Activated CD4-positive, alpha-beta T cell treated with anti-CD3 and anti-CD28 coated beads, Interleukin-2, Interleukin-4, amounts not matched to agents 100 ng/mL and 50 ng/mL, durations not matched to agents 16 hours and 8 hours (primary cell): ENCODE measurements at regions not wholly inside any gene's neighbourhood (a gene's known extent, or its start where the extent isn't known, plus 50 kb on each side); places are given as distances from the start of the nearest gene placed in this dataset.
"Not testable (repeated sequence)": the region's sequence is repeated elsewhere in the genome, so short reads cannot be mapped to it uniquely, and the experiment has no call there.

Experiments
- DNase-seq: peaks from one replicate; pipeline ENCODE4 v3.0.0-alpha.2; 2020; ENCODE audit warnings: low spot score

DNA sequence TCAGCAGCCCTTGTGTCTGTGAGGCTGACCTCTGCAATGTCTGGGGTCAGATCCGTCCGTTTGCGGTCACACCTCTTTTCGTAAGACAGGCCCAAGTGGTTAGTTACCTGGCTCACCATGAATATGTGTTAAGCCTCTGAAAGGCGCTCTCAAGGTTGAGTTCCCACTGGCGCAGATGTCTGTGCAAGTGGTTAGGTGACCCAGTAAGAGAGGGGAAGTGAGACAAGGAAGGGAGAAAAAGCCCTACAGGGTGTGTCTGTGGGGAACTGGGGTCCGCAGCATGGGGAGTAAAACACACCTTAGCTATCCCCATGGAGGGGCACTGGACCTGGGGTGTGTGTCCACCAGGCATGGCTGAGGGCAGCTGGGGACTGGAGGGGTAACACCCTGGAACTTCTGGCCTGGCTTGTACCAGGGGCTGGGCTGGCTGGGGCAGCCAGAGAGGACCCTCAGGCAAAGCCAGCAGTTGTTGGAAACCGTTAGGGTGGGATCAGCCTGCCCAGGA lies 391.6 kb upstream of the PROK2 start:
- no peak for DNase-seq

DNA sequence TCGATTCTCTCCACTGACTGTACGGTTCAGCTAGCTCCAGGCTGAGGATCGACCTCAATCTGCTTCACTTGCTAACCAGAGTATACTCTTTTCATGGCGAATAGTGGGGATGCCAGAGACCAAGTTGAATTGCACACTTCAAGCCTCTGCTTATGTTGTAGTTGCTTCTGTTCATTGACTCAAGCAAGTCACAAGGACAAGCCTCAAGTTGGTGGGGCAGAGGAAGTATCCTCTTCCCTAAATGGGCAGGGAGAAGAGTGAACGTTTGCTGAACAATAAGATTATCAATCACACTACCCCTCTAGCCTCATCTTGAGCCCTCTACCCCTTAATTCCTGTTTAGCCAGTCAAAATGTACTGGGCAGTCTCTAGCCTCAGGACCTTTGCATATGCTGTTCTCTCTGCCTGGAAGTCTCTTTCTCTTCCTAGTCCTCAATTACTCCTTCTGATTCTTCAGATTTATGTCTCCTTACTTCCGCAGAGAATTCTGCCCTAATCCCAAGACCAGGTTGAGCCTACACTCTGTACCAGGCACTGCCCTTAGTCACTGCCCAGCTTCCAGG lies 390.4 kb upstream of the PROK2 start:
- DNase-seq: no peak

DNA sequence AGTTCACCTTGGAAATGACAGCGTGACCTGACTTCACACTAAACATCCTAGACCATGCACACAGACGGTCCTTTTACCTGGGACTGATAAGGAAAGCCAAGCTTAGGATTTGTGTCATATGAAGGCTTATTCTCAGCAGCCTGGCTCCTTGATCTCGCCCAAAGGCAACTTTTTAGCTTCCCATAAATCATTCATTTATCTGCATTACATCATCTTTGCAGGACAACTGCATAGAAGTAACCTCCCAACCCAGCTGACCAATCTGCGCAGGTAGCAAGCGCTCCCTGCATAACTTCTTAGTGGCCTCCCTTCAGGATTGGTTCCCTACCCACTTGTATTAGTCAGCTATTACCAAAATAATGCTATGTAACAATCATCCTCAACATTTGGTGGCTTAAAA lies 389.9 kb upstream of the PROK2 start:
- DNase-seq: no peak

DNA sequence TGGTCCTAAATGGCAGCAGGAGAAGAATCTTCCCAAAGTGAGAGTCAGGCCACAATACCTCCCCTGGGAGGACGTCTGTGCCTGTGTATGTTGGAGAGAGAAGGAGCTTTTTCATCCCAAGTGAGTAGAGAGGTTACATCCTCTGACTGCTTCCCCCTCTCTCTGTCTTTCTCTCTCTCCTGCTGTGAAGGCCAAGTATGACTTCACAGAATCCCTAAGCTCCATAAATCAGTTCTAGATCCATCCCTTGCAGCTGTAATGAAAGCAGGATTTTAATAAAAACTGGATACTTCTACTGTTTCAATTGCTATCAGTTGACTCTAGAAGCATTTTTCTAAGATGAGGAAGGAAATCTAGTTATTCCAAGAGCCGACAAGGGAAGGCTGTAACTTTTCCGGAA lies 389.1 kb upstream of the PROK2 start:
- no peak for DNase-seq

DNA sequence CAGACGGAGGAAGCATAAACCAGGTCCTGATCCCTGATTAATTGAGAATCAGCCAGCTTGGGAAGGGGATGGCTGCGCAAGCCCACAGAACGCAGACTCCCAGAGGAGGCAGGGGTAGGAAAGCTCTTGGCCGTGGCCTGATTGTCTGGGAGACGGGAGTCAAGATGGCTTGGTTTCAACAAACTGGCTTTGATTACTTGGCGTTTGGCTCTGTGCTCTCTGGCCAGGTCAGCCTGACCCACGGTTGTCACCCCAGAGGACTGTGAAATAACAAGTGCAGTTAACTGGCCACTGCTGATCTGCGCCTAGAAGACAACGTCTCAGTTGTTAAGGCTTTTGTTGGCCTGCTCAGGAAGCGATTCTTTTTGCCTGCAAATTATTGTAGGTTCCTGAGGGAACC lies 387.0 kb upstream of the PROK2 start:
- no peak for DNase-seq

DNA sequence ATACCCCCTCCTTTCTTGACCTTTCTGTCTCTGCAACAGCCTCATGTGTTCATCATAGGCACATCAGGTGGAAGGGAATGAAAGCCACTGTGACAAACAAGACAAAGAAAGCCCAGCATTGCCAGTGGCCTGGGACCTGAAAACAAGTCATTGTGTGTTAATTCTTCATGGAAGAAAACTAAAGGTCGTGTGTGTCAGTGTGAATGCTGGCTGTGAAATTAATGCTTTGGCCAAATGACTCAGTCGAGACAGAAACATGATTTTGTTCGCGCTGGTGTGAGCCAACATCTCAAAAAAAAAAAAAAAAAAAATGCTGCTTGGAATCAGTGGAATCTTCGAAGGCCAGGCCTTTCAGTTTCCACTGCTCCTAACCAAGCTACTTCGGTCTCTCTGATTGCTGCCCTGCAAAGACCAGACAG lies 386.5 kb upstream of the PROK2 start:
- DNase-seq: no peak

DNA sequence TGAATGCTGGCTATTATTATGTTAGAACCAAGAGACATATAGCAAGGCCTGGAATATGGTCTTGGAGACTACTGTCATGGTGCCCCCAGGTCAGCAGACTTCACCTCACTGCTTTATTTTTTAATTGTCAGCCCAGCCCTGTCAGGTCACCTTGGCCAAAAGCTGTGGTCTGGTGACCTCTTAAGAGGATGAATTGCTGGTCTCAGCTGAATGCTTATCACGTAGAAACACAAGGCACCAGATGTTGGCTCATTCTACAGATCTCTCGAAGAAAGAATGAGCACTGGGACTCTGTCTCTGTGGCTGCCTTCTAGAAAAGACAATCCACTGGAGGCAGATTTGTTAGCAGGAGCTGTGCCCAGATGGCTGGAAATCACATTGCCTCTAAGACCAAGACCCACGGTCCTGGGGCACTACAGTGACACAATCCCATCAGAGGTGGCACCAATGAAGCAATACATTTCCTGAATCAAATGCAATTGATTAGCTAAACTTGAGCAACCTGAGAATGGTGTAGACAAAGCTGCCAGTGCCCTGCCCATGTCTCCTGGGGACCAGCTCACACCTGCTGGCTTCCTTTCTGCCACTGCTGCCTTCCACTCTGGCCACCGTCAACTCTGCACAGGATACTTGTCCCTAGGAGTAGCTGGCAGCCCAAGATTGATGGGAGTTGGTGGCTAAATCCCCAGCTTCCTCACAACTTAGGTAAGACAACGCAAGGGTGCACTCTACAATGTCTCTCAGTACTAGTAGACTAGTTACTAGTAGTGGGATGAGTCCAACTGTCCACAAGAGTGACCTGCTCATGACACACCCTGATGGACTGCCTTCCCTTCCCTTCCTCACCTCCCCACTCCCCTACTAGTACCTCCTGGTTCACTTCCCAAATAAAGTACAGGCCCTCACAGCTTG lies 384.9 kb upstream of the PROK2 start:
- no peak for DNase-seq

DNA sequence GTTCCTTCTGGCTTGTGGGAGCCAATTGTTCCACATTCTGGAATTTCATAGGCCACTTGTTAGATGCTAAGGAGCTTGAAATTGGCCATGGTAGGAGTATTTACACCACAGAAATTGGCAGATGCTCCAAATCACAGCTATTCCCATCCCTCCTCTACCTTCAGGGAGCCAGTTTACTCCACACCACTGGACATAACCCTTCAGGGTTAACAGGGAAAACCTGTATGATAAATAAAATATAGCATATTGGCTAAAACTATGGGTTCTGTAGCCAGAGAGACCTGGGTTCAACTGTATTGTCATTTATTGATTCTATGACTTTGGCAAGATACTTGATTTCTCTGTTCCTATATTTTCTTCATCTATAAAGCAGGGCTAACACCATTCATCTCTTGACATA lies 384.2 kb upstream of the PROK2 start:
- DNase-seq: no peak

DNA sequence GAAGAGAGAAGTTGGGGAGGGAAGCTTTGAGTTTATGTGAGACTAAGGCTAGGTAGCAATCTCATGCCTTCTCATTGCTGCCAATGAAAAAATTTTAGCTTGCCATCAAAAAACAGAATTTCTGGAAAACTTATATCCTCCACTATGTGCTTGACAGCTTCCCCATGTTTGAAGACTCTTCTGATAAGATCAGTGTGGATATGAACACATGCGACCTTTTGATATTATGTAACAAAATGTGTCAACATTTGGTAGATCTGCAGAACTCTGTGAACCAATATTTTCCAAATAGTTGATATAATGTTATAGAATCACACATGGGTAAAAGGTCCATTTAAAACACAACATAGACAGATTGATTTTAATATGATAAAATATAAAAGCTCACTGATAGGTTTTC lies 380.9 kb upstream of the PROK2 start:
- no peak for DNase-seq

DNA sequence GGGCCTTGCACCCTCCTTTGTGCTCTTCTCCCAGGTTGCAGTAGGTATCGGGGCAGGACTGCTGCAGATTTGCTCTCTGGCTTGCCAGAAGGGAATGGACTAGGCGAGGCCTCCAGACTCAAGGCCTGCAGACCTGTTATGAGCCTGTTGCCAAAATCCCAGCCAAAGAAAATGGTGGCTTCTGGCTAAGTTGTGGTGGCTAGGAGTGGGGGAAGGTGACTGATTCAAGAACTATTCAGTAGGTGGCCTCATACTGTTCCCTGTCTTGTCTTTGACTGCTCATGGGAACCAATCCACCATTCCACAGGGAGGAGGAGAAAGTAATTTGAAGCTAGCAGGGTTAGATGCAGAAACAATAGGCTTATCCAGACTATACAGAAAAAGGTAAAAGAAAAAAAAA lies 380.4 kb upstream of the PROK2 start:
- no peak for DNase-seq

DNA sequence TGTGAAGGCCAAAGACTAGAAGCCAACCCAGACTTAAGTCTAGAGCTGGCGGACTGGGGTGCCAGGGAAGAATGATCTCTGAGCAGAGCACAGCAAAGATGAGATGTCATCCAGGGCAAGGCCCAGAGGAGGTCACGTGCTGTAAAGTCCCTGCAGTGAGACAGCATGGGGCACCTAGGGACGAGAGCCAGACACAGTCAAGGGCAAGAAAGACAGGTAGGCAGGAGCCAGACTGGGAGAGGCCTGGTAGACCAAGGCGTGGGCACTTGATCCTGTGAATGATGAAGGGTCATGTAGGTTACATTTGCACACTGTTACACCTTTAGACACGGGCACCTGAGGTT lies 379.7 kb upstream of the PROK2 start:
- no peak for DNase-seq

DNA sequence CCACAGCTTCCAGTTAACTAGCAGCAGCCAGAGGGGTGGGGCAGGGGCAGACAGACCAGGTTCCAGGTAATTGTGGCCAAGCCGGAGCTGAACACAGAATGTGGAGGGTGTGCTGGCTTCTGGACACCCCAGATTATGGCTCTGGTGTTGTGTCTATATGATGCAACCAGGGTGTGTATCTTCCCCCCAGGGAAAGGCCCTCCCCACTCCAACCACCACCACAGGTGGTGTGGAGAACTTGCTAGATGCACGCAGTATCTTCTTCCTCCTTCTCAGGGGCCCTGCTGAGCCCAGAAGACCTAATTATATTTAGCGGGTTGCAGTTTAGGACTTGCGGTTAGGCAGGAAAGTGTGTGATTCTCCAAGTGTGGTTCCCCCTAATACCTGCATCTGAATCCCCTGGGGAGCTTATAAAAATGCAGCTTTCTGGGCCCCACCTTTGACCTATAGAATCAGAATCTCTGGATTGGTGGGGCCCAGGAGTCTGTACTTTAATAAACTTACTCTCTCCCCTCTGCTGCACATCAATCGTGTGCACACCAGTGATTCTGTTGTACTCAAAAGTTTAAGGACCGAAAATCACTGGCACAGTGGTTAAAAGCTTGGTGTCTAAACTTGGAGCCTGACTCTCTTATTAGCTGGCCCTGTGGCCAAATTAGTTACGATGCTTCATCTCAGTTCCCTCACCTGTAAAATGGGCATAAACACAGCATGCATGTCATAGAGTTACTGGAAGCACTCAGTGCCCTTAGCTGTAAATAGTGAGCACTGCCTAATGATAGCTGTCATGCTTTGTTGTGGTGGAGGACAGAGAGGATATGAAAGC lies 379.1 kb upstream of the PROK2 start:
- DNase-seq: no peak

DNA sequence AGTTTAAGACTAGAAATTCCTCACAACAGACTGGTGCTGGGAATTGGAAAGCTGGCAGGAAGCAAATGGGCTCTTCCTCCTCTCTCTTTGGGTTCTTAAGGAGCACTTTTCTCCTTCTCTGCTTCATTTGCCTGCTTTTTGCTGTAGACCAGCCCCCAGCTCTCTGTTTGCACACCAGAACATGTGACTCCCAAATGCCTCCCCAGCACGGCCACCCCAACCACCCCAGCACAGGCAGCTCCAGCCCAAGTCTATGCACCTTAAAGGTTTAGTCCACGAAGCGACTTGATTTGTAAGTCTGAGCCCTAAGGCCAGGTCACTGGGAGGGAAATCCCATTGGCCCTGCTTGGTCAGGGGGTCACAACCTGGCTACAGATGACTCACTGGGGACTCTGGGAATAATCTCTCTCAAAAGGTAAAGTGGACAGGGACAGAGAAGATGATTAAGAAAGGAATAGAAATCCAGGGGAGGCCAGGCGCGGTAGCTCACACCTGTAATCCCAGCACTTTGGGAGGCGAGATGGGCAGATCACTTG lies 377.8 kb upstream of the PROK2 start:
- DNase-seq: no peak

DNA sequence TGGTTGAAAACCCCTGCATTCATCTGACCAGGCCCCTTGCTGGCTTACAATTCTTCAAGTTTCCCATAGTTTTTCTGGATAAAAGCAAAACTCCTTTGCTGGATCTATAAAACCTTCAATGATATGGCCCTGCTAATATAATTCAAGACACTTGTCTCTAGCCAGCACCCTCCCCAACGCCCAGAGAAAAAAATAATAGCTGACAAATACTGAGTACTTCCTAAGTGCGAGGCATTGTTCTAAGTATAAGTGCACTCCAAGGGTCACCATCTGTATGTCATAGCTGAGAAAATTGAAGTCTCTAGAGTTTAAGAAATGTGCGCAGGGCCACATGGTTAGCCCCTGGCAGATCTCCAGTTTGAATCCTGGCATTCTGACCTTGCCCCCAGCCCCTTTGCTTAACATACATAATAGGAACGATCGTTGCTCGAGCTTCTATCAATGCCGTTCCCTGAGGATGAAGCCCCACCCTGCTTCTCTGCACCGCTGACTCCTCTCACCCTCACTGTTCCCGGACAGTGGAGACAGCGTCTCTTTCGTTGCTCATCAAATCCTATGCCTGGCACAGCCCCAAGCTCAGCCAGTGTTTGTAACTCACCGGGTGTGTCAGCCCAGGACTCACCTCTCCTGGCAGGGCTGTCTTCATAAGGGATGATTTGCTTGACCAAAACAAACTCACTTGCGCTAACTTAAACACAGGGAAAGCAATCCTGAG lies 377.1 kb upstream of the PROK2 start:
- no peak for DNase-seq

DNA sequence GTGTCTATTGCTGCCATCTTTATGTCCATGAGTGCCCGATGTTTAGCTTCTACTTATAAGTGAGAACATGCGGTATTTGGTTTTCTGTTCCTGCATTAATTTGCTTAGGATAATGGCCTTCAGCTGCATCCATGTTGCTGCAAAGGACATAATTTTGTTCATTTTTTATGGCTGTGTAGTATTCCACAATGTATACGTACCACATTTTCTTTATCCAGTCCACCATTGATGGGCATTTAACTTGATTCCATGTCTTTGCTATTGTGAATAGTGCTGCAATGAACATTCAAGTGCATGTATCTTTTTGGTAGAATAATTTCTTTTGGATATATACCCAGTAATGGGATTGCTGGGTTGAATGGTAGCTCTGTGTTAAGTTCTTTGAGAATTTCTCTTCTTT lies 376.3 kb upstream of the PROK2 start:
- DNase-seq: not testable (repeated sequence)

DNA sequence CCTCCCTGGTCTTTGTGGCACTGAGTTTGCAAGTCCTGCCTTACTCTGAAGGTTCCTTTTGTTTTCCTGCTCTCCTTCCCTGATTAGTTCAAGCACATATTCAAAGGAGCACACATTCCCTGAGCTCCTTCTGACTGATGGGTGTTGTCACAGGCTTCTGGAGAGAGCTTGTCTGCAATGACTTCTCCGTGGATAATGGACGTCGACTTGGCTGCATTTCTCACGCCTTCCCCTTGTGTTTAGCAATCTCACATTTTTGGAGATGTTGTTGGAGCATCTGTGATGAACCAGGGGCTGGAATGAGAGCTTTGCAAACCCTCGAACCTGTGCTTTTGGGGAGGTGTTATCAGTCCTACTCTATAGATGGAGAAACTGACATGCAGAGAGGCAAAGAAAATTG lies 375.4 kb upstream of the PROK2 start:
- DNase-seq: no peak

DNA sequence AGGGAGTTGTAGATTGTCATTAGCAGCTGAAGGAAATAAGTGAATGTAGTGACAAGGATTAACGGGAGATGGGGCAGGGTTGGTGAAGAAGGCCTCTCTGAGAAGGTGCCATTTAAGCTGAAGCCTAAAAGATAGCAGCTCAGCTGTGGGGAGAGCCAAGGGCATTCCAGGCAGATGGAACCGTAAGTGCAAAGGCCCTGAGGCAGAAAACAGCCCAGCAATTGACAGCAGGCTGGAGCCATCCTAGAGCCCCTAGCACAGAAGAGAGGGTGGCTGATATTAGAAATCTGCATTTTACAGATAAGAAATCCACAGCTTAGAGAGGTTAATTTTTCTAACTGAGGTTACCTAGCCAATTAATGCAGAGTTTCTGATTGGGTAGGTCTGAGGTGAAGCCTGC lies 374.5 kb upstream of the PROK2 start:
- no peak for DNase-seq

DNA sequence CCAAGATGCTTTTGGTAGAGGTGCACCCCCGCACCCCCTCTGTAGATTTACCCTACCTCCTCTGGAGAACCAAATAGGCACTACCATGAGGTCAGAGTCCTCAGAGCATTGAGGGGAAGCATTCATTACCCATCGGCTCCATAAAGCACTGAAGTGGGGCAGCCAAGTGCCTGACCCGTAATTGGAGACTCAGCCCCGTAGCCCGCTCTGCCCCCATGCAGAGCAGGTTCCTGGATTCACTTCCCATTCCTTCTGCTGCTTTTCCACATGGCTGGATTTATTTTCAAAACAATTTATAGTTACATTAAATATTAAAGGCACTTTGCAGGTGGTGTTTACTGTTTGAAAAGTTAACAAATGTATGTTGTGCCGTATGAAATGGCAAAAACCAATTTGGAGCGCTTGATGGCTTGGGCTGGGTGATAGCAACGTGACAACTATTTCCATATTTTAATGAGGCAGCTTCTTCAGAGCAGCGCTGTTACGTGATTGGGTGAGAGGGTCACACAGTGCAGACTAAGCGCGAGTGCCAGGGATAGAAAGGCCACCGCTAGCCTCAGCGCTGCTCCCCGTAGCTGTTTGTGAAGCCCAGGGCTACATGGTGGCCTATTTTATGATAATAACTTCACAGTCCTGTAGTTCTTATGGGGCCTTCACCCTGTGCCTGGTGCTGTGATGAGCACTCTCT lies 373.8 kb upstream of the PROK2 start:
- no peak for DNase-seq

DNA sequence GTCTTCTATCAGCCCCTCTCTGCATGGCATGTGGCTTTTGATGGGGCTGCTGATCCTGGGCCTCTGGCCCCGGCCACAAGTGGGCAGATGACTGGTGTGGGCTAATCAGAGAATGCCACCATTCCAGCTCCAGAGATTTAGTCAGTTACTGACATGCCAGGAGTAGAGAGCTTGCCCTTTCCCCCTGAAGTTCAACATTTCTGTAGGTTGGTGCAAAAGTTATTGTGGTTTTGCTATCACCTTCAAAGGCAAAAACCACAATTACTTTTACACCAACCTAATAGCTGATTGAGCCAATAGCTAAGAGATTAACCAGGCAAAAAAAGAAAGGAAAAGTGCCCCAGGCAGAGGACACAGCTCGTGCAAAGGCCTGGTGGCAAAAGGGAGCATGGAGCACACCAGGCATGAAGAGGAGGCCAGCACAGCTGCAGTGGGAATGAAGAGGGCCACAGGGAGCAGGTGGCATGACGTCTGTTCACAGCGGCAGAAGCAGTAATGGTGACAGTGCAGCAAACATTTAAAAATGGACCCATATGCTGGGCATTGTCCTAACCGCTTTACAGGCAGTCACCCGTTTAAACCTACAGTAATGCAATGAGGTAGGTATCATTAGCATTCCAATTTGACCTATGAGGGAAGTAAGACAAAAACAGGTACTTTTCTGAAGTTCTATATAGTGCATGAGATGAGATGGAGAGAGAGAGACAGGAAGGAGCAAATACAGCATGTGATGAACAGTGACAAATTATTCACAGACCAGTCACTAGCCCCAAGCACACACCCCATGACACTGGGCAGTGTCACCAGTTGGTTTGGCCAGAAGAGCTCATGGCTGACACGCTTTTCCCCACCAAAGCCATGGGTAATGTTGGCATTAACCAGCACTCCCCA lies 373.0 kb upstream of the PROK2 start:
- no peak for DNase-seq

DNA sequence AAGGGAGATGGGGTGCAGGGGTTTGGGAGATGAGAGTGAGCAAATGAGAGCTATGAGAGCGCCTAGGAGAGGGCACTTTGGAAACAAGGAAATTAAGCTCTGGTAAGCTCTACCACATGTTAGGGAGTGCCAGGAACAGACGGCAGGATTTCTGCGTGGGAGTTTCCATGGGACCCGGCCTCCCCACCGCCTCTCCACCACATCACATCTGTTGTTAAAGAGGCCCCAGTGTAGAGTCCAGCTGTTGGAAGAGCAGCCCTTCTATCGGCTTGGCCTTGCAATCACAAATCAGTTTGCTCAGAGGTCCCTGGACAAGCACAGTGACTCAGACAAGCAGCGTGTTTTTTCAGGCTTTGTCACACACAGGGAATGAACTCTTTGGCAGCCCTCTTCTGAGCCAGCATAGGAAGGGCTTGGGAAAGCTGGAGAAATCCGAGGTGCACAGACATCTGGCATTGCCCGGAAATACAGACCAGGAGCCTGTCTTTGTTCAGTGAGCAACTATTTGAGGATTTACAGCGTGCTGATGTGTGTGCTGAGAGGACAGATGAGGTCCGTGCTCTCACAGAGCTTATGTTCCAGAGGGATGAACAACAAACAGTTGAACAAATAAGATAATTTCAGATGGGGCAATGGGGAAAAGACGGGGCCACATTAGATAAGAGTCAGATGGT lies 370.6 kb upstream of the PROK2 start:
- DNase-seq: no peak
